ENCODE measurements at regions not wholly inside any gene's neighbourhood (a gene's known extent, or its start where the extent isn't known, plus 50 kb on each side); places are given as distances from the start of the nearest gene placed in this dataset.

GRCh38 chr3:187795207-187795960 is 50.1 kb upstream of the BCL6 start:
- Histone ChIP-seq H3K36me3 (ENCODE audit: insufficient read depth, low read length) (no peaks in the 10 kb centered on the region), H3K27ac (ENCODE audit: low read depth, low read length) (no peak overlapping the region), H3K9ac (ENCODE audit: low read depth, low read length) (no peak overlapping the region), H3K4me3 (ENCODE audit: low read length) (no peak overlapping the region), H3K27me3 (ENCODE audit: insufficient read depth, low read length) (no peaks in the 10 kb centered on the region), H3K4me1 (ENCODE audit: insufficient read depth, low read length) (no peaks in the 10 kb centered on the region), H3K9me3 (ENCODE audit: insufficient read depth, low read depth, low read length) (no peaks in the 10 kb centered on the region)
- WGBS = 90% methylated on average over 7 of the region's 7 CpGs

- Histone ChIP-seq H3K4me1 (ENCODE audit: insufficient read depth, low read length) (no peaks in the 10 kb centered on the region), H3K9me3 (ENCODE audit: insufficient read depth, low read depth, low read length) (no peaks in the 10 kb centered on the region), H3K36me3 (ENCODE audit: insufficient read depth, low read length) (no peaks in the 10 kb centered on the region), H3K4me3 (ENCODE audit: low read length) (no peak overlapping the region), H3K9ac (ENCODE audit: low read depth, low read length) (no peak overlapping the region), H3K27ac (ENCODE audit: low read depth, low read length) (no peak overlapping the region), H3K27me3 (ENCODE audit: insufficient read depth, low read length) (no peaks in the 10 kb centered on the region)
- 83% methylated on average over 1 of the region's 1 CpG for WGBS
Measured at GRCh38 chr3:187798126-187798525, 52.9 kb upstream of the BCL6 start.

GRCh38 chr3:187798531-187799530 is 53.6 kb upstream of the BCL6 start:
- Histone ChIP-seq H3K9ac (ENCODE audit: low read depth, low read length) (no peak overlapping the region), H3K4me3 (ENCODE audit: low read length) (no peak overlapping the region), H3K36me3 (ENCODE audit: insufficient read depth, low read length) (no peaks in the 10 kb centered on the region), H3K27ac (ENCODE audit: low read depth, low read length) (no peak overlapping the region), H3K4me1 (ENCODE audit: insufficient read depth, low read length) (0 out of 2 replicates have a peak, but pooled peaks cover under 1% of the 10 kb centered on the region), H3K27me3 (ENCODE audit: insufficient read depth, low read length) (no peaks in the 10 kb centered on the region), H3K9me3 (ENCODE audit: insufficient read depth, low read depth, low read length) (no peaks in the 10 kb centered on the region)
- 90% methylated on average over 15 of the region's 15 CpGs for WGBS

GRCh38 chr3:187799942-187800641 is 54.8 kb upstream of the BCL6 start:
- 85% methylated on average over 3 of the region's 4 CpGs for WGBS

GRCh38 chr3:187801152-187801551 is 55.9 kb upstream of the BCL6 start:
- Histone ChIP-seq H3K9ac (ENCODE audit: low read depth, low read length) (no peak overlapping the region), H3K36me3 (ENCODE audit: insufficient read depth, low read length) (no peaks in the 10 kb centered on the region), H3K4me1 (ENCODE audit: insufficient read depth, low read length) (0 out of 2 replicates have a peak, but pooled peaks cover 8% of the 10 kb centered on the region), H3K27me3 (ENCODE audit: insufficient read depth, low read length) (no peaks in the 10 kb centered on the region), H3K4me3 (ENCODE audit: low read length) (no peak overlapping the region), H3K27ac (ENCODE audit: low read depth, low read length) (no peak overlapping the region), H3K9me3 (ENCODE audit: insufficient read depth, low read depth, low read length) (no peaks in the 10 kb centered on the region)
- whole genome bisulfite sequencing = 98% methylated on average over 5 of the region's 5 CpGs

More at GRCh38 chr3:187799942-187800641, 54.8 kb upstream of the BCL6 start:
- Histone ChIP-seq H3K9ac (ENCODE audit: low read depth, low read length) (no peak overlapping the region), H3K4me3 (ENCODE audit: low read length) (no peak overlapping the region), H3K9me3 (ENCODE audit: insufficient read depth, low read depth, low read length) (no peaks in the 10 kb centered on the region), H3K4me1 (ENCODE audit: insufficient read depth, low read length) (0 out of 2 replicates have a peak, but pooled peaks cover 8% of the 10 kb centered on the region), H3K27me3 (ENCODE audit: insufficient read depth, low read length) (no peaks in the 10 kb centered on the region), H3K27ac (ENCODE audit: low read depth, low read length) (no peak overlapping the region), H3K36me3 (ENCODE audit: insufficient read depth, low read length) (no peaks in the 10 kb centered on the region)

GRCh38 chr3:187802203-187802927 is 57.1 kb upstream of the BCL6 start:
- no peak overlapping the region for H3K4me3 ChIP-seq (ENCODE audit: low read length)
- H3K27me3 ChIP-seq (ENCODE audit: insufficient read depth, low read length) = no peaks in the 10 kb centered on the region
- H3K4me1 ChIP-seq (ENCODE audit: insufficient read depth, low read length) = 0 out of 2 replicates have a peak, but pooled peaks cover 8% of the 10 kb centered on the region
- H3K27ac ChIP-seq (ENCODE audit: low read depth, low read length) = no peak overlapping the region
- 94% methylated on average over 7 of the region's 7 CpGs for WGBS
- H3K9me3 ChIP-seq (ENCODE audit: insufficient read depth, low read depth, low read length) = no peaks in the 10 kb centered on the region
- no peak overlapping the region for H3K9ac ChIP-seq (ENCODE audit: low read depth, low read length)
- no peaks in the 10 kb centered on the region for H3K36me3 ChIP-seq (ENCODE audit: insufficient read depth, low read length)

GRCh38 chr3:187802928-187803259 is 57.6 kb upstream of the BCL6 start:
- Histone ChIP-seq H3K27me3 (ENCODE audit: insufficient read depth, low read length) (no peaks in the 10 kb centered on the region), H3K9me3 (ENCODE audit: insufficient read depth, low read depth, low read length) (no peaks in the 10 kb centered on the region), H3K4me1 (ENCODE audit: insufficient read depth, low read length) (0 out of 2 replicates have a peak, but pooled peaks cover 8% of the 10 kb centered on the region), H3K9ac (ENCODE audit: low read depth, low read length) (no peak overlapping the region), H3K4me3 (ENCODE audit: low read length) (no peak overlapping the region), H3K27ac (ENCODE audit: low read depth, low read length) (no peak overlapping the region), H3K36me3 (ENCODE audit: insufficient read depth, low read length) (no peaks in the 10 kb centered on the region)
- 96% methylated on average over 9 of the region's 9 CpGs for WGBS

- H3K27ac ChIP-seq (ENCODE audit: low read depth, low read length) = no peak overlapping the region
- H3K4me3 ChIP-seq (ENCODE audit: low read length) = no peak overlapping the region
- no peak overlapping the region for H3K9ac ChIP-seq (ENCODE audit: low read depth, low read length)
- no peaks in the 10 kb centered on the region for H3K27me3 ChIP-seq (ENCODE audit: insufficient read depth, low read length)
- no peaks in the 10 kb centered on the region for H3K9me3 ChIP-seq (ENCODE audit: insufficient read depth, low read depth, low read length)
- 82% methylated on average over 8 of the region's 11 CpGs for WGBS
- H3K36me3 ChIP-seq (ENCODE audit: insufficient read depth, low read length) = no peaks in the 10 kb centered on the region
- peaks cover 18% of the 10 kb centered on the region; the same call in 1 of the 2 replicates for H3K4me1 ChIP-seq (ENCODE audit: insufficient read depth, low read length)
Measured at GRCh38 chr3:187804120-187804744, 59.0 kb upstream of the BCL6 start.

- no peaks in the 10 kb centered on the region for H3K27me3 ChIP-seq (ENCODE audit: insufficient read depth, low read length)
- WGBS = 75% methylated on average over 7 of the region's 7 CpGs
- H3K9ac ChIP-seq (ENCODE audit: low read depth, low read length) = no peak overlapping the region
- H3K36me3 ChIP-seq (ENCODE audit: insufficient read depth, low read length) = no peaks in the 10 kb centered on the region
- H3K4me3 ChIP-seq (ENCODE audit: low read length) = no peak overlapping the region
- H3K9me3 ChIP-seq (ENCODE audit: insufficient read depth, low read depth, low read length) = no peaks in the 10 kb centered on the region
- no peak overlapping the region for H3K27ac ChIP-seq (ENCODE audit: low read depth, low read length)
- peaks cover 19% of the 10 kb centered on the region; the same call in 1 of the 2 replicates for H3K4me1 ChIP-seq (ENCODE audit: insufficient read depth, low read length)
Measured at GRCh38 chr3:187804745-187805121, 59.5 kb upstream of the BCL6 start.

GRCh38 chr3:187805774-187806173 is 60.5 kb upstream of the BCL6 start:
- 93% methylated on average over 5 of the region's 5 CpGs for WGBS
- H3K4me3 ChIP-seq (ENCODE audit: low read length) = no peak overlapping the region
- no peaks in the 10 kb centered on the region for H3K9me3 ChIP-seq (ENCODE audit: insufficient read depth, low read depth, low read length)
- no peak overlapping the region for H3K27ac ChIP-seq (ENCODE audit: low read depth, low read length)
- peaks cover 25% of the 10 kb centered on the region; the same call in 1 of the 2 replicates for H3K4me1 ChIP-seq (ENCODE audit: insufficient read depth, low read length)
- H3K36me3 ChIP-seq (ENCODE audit: insufficient read depth, low read length) = no peaks in the 10 kb centered on the region
- no peak overlapping the region for H3K9ac ChIP-seq (ENCODE audit: low read depth, low read length)
- H3K27me3 ChIP-seq (ENCODE audit: insufficient read depth, low read length) = no peaks in the 10 kb centered on the region

Measured in HUES64 (cell line).